ENCODE measurements at regions not wholly inside any gene's neighbourhood (a gene's known extent, or its start where the extent isn't known, plus 50 kb on each side); places are given as distances from the start of the nearest gene placed in this dataset.

- DNase-seq (ENCODE audit: low spot score): no peak
- no peak for TF ChIP-seq CTCF (IDR thresholded peaks at IDR 0.05; ENCODE audit: extremely low read depth, missing control alignments)
Observed at GRCh38 chr5:68010740-68011139, 204.8 kb upstream of the PIK3R1 start.

GRCh38 chr5:68007451-68007850, 208.1 kb upstream of the PIK3R1 start:
- no peak for TF ChIP-seq CTCF (IDR thresholded peaks at IDR 0.05; ENCODE audit: extremely low read depth, missing control alignments)
- DNase-seq (ENCODE audit: low spot score): no peak

- TF ChIP-seq CTCF (IDR thresholded peaks at IDR 0.05; ENCODE audit: extremely low read depth, missing control alignments): no peak
- no peak for DNase-seq (ENCODE audit: low spot score)
Observed at GRCh38 chr5:68002836-68003235, 212.7 kb upstream of the PIK3R1 start.

- no peak for TF ChIP-seq CTCF (IDR thresholded peaks at IDR 0.05; ENCODE audit: extremely low read depth, missing control alignments)
Observed at GRCh38 chr5:68000805-68001204, 214.8 kb upstream of the PIK3R1 start.

GRCh38 chr5:67999391-67999790, 216.2 kb upstream of the PIK3R1 start:
- DNase-seq (ENCODE audit: low spot score): no peak
- no peak for TF ChIP-seq CTCF (IDR thresholded peaks at IDR 0.05; ENCODE audit: extremely low read depth, missing control alignments)

More at GRCh38 chr5:68000805-68001204, 214.8 kb upstream of the PIK3R1 start:
- DNase-seq (ENCODE audit: low spot score): no peak

GRCh38 chr5:67998709-67999261, 216.8 kb upstream of the PIK3R1 start:
- DNase-seq (ENCODE audit: low spot score): no peak
- no peak for TF ChIP-seq CTCF (IDR thresholded peaks at IDR 0.05; ENCODE audit: extremely low read depth, missing control alignments)

GRCh38 chr5:67997892-67998457, 217.6 kb upstream of the PIK3R1 start:
- TF ChIP-seq CTCF (IDR thresholded peaks at IDR 0.05; ENCODE audit: extremely low read depth, missing control alignments): no peak
- DNase-seq (ENCODE audit: low spot score): no peak

Data from GM20000 (cell line).